ENCODE measurements at regions not wholly inside any gene's neighbourhood (a gene's known extent, or its start where the extent isn't known, plus 50 kb on each side); places are given as distances from the start of the nearest gene placed in this dataset.

DNA sequence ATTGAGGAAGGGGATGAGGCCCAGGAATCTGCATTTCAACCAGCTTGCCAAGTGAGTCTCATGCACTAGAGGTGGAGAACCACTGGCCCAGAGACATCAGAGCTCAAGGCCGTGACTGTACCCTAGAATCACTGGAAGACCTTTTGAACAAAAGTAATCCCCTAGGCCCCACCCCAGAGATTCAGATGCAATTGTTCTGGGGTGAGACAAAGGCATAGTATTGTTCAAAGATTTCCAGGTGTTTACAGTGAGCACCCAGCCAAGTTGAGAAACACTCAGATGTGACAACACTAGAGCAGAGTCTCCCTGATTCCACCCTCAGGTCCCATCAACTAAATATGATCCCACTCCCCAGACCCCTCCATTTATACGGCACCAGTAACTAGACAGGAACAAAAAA, 290.3 kb upstream of the TLE3 start:
- Histone ChIP-seq H3K36me3 (ENCODE audit: control insufficient read depth, insufficient read depth, low read length) (no peaks in the 10 kb centered on the region), H3K27ac (ENCODE audit: low read depth, low read length) (no peak overlapping the region), H3K27me3 (ENCODE audit: control insufficient read depth, insufficient read depth, low read length) (no peaks in the 10 kb centered on the region), H3K9me3 (ENCODE audit: control insufficient read depth, insufficient read depth, low read depth, low read length) (peaks cover 4% of the 10 kb centered on the region; the same call in 1 of the 2 replicates), H3K4me3 (ENCODE audit: low read depth, low read length) (no peak overlapping the region), H3K4me1 (ENCODE audit: control insufficient read depth, insufficient read depth, low read length) (peaks cover 8% of the 10 kb centered on the region), H3K9ac (ENCODE audit: low read length) (no peak overlapping the region)

DNA sequence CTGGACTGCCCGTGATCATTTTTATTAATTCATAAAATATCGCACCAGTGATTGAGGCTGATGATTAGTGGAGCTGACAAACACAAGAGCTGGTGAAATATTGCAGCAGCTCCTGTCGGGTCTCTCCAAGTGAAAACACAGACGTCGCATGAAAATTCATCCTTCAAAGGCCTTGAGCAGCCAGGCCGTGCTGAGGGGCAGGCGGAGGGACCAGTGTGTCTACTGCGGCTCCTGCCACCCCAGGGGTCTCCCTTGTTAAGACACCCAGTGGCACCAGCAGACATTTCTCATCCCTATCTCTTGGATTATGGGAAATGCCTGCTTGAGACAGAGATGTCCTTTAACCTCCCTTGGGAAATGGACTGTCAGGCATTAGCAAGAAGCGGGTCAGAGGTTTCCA, 289.4 kb upstream of the TLE3 start:
- no peak overlapping the region for H3K27ac ChIP-seq (ENCODE audit: low read depth, low read length)
- no peak overlapping the region for H3K9ac ChIP-seq (ENCODE audit: low read length)
- no peak overlapping the region for H3K4me3 ChIP-seq (ENCODE audit: low read depth, low read length)

DNA sequence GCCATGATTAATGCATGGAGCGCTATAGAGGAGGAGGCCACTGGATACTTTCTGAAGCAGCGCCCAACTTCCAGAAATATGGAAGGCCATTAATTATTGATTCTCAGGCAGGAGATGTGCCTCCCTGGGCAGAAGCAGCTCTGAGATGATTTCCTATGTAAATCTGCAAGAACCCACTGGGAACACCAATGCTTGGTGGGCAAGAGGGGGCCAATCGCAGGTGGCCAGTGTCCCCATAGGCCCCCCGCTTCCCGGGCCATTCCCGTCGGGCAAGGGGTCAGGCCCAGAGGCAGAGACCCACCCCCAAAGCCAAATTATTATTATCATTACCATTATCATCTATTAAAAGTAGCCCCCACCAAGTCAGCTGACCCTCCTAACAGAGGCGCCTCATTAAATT, 288.0 kb upstream of the TLE3 start:
- H3K36me3 ChIP-seq (ENCODE audit: control insufficient read depth, insufficient read depth, low read length), result no peaks in the 10 kb centered on the region
- no peak overlapping the region for H3K27ac ChIP-seq (ENCODE audit: low read depth, low read length)
- peaks cover 11% of the 10 kb centered on the region for H3K9me3 ChIP-seq (ENCODE audit: control insufficient read depth, insufficient read depth, low read depth, low read length)
- H3K27me3 ChIP-seq (ENCODE audit: control insufficient read depth, insufficient read depth, low read length), result no peaks in the 10 kb centered on the region
- H3K4me1 ChIP-seq (ENCODE audit: control insufficient read depth, insufficient read depth, low read length), result peaks cover 8% of the 10 kb centered on the region
- H3K9ac ChIP-seq (ENCODE audit: low read length), result no peak overlapping the region
- H3K4me3 ChIP-seq (ENCODE audit: low read depth, low read length), result no peak overlapping the region

More for the DNA sequence above, 289.4 kb upstream of the TLE3 start:
- H3K4me1 ChIP-seq (ENCODE audit: control insufficient read depth, insufficient read depth, low read length), result peaks cover 8% of the 10 kb centered on the region
- no peaks in the 10 kb centered on the region for H3K36me3 ChIP-seq (ENCODE audit: control insufficient read depth, insufficient read depth, low read length)
- peaks cover 7% of the 10 kb centered on the region for H3K9me3 ChIP-seq (ENCODE audit: control insufficient read depth, insufficient read depth, low read depth, low read length)
- no peaks in the 10 kb centered on the region for H3K27me3 ChIP-seq (ENCODE audit: control insufficient read depth, insufficient read depth, low read length)

DNA sequence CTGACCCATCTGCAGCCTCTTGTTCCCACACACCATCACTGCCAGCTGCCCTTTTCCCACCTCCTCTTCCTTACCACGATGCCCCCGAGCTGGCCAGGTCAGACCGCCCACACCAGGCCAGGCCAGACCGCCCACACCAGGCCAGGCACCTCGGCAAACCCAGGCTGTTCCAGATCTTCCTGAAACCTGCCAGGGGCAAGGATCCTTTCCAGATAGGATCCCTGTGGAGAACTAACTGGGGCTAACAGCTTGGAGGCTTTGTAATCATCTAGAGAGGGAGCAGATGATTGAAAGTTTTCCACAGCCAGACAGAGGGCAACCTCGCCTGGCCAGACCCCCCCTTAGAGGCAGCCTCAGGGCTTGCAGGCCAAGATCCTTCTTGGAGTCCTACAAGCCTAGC, 287.3 kb upstream of the TLE3 start:
- H3K27me3 ChIP-seq (ENCODE audit: control insufficient read depth, insufficient read depth, low read length), result no peaks in the 10 kb centered on the region
- peaks cover 8% of the 10 kb centered on the region for H3K4me1 ChIP-seq (ENCODE audit: control insufficient read depth, insufficient read depth, low read length)
- H3K9me3 ChIP-seq (ENCODE audit: control insufficient read depth, insufficient read depth, low read depth, low read length), result peaks cover 9% of the 10 kb centered on the region
- H3K27ac ChIP-seq (ENCODE audit: low read depth, low read length), result no peak overlapping the region
- no peak overlapping the region for H3K9ac ChIP-seq (ENCODE audit: low read length)
- H3K4me3 ChIP-seq (ENCODE audit: low read depth, low read length), result no peak overlapping the region
- no peaks in the 10 kb centered on the region for H3K36me3 ChIP-seq (ENCODE audit: control insufficient read depth, insufficient read depth, low read length)

DNA sequence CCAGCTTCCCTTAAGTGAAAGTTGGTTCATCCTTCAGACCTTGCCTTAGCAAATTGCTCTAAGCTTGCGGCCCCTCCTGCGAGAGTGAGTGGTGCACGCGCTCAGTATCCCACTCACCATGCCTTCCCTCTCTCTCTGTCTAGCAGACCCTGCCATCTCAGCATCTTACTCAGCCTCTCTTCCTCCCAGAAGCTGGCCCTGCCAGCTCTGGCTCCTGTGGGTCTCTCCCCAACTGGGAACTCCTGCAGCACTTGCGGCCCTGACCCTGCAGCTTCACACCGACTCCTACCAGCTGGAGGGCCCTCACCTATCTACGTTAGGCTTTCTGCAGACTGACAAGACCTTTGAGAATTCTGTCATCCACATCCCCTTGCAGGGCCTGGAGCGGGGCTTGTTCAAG, 286.1 kb upstream of the TLE3 start:
- no peaks in the 10 kb centered on the region for H3K36me3 ChIP-seq (ENCODE audit: control insufficient read depth, insufficient read depth, low read length)
- peaks cover 9% of the 10 kb centered on the region for H3K9me3 ChIP-seq (ENCODE audit: control insufficient read depth, insufficient read depth, low read depth, low read length)
- no peak overlapping the region for H3K4me3 ChIP-seq (ENCODE audit: low read depth, low read length)
- no peak overlapping the region for H3K27ac ChIP-seq (ENCODE audit: low read depth, low read length)
- H3K4me1 ChIP-seq (ENCODE audit: control insufficient read depth, insufficient read depth, low read length), result peaks cover 8% of the 10 kb centered on the region
- H3K9ac ChIP-seq (ENCODE audit: low read length), result no peak overlapping the region
- no peaks in the 10 kb centered on the region for H3K27me3 ChIP-seq (ENCODE audit: control insufficient read depth, insufficient read depth, low read length)

DNA sequence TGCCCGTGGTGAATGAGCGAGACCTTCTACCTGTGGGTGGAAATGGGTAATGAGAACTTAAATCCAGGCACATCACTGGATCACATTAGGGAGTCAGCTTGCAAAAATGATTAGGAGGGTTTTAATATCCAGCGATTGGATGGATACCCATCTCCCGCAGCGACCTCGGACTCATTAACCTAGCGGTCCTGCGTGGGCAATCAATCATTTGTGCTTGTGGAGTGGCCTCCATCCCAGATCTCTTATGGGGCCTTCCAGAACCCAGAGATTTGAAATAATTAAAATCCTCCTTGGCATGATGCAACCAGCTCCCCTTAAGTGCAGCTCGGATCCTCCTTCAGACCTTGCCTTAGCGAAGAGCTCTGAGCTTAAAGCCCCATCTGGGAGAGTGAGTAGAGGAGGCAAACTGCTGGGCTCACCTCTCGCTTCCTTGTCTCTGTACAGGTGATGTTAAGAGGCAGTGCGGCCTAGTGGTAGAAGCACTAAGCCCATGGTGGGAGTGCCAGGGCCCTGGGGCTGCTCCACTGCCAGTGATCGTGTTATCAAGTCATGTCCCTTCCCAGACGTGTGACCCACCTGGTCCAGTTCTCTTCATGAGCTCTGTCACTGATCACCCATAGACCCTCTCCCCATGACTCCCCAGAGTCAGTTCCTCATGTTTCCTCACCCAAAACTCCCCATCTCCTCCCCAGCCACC, 285.2 kb upstream of the TLE3 start:
- no peaks in the 10 kb centered on the region for H3K27me3 ChIP-seq (ENCODE audit: control insufficient read depth, insufficient read depth, low read length)
- no peak overlapping the region for H3K4me3 ChIP-seq (ENCODE audit: low read depth, low read length)
- H3K27ac ChIP-seq (ENCODE audit: low read depth, low read length), result no peak overlapping the region
- no peak overlapping the region for H3K9ac ChIP-seq (ENCODE audit: low read length)
- H3K4me1 ChIP-seq (ENCODE audit: control insufficient read depth, insufficient read depth, low read length), result peaks cover 17% of the 10 kb centered on the region
- H3K36me3 ChIP-seq (ENCODE audit: control insufficient read depth, insufficient read depth, low read length), result no peaks in the 10 kb centered on the region
- peaks cover 9% of the 10 kb centered on the region for H3K9me3 ChIP-seq (ENCODE audit: control insufficient read depth, insufficient read depth, low read depth, low read length)

DNA sequence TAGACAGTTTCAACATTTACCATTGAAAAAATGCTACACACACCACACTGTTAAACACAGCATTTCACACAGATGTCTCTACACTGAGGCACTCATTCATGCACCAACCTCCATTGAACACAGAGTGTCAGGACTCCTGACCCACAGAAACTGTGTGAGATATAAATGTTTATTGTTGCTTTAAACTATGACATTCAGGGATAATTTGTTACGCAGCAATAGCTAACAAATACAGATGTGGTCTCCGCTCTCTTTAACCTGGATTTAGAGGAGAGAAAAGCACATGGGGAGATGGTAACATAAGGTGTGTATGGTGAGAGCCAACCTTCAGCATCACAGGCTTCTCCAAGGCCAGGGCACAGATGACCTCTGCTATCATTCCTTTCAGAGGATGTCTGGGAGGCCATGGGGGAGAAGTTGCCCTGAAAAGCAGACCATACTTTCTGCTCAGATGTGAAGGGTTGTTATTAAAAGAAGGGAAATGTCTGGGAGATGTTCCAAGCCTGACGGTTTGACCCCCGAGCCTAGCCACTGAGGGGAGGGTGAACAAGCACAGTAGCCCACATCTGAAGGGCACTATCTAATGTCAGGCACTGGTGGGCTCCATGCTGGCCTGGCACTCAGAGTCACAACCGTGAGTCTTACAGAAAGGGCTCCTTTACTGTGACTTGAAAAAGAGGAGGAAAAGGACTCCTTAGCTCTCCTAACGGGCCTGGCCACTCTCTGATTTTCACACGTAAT, 284.5 kb upstream of the TLE3 start:
- Histone ChIP-seq H3K9me3 (ENCODE audit: control insufficient read depth, insufficient read depth, low read depth, low read length) (peaks cover 9% of the 10 kb centered on the region), H3K9ac (ENCODE audit: low read length) (no peak overlapping the region), H3K4me1 (ENCODE audit: control insufficient read depth, insufficient read depth, low read length) (peaks cover 25% of the 10 kb centered on the region), H3K36me3 (ENCODE audit: control insufficient read depth, insufficient read depth, low read length) (no peaks in the 10 kb centered on the region), H3K27me3 (ENCODE audit: control insufficient read depth, insufficient read depth, low read length) (no peaks in the 10 kb centered on the region), H3K4me3 (ENCODE audit: low read depth, low read length) (no peak overlapping the region), H3K27ac (ENCODE audit: low read depth, low read length) (no peak overlapping the region)

DNA sequence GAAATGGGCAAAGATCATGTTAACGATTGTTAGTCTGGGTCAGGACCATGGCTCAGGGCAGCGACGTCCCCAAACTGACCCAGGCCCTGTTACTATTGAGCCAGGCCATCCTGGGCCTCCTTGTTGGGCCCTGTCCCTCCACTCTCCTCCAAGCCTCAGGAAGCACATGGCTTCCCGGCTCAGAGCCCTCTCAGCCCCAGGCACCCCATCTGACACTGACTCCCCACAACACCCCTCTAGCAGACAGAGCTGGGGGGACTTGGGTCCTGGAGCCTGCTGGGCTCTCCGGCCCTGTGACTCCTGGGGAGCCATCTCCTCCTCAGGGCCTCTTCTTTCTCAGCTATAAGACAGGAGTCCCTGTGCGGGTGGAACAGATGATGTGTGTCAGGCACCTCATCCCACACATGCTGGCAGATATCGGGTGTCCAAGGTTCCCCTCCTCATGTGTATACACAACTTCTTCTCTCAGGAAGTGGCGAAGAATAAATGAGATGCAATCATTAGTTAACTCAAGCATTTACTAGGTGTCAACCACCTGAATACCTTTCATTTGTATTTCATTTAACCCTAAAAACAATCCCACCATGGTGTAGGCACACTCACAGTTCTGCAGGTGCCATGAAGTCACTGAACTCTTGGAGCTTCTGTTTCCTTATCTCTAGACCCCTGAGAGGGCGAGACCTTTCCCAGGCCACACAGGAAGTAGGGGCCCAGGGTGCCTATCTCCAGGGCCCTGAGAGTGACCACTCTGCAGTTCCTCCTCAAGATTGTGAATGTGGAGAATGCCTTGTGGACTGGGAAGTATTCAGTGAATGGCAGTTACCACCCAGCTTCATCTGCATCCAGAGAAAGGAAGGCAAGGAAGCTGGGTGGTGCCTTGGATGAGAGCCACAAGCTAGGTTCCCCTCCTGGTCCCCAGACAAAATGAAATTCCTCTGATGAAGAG, 282.5 kb upstream of the TLE3 start:
- Histone ChIP-seq H3K9me3 (ENCODE audit: control insufficient read depth, insufficient read depth, low read depth, low read length) (peaks cover 9% of the 10 kb centered on the region), H3K36me3 (ENCODE audit: control insufficient read depth, insufficient read depth, low read length) (no peaks in the 10 kb centered on the region), H3K27ac (ENCODE audit: low read depth, low read length) (no peak overlapping the region), H3K4me1 (ENCODE audit: control insufficient read depth, insufficient read depth, low read length) (peaks cover 27% of the 10 kb centered on the region; the same call in 1 of the 2 replicates), H3K4me3 (ENCODE audit: low read depth, low read length) (no peak overlapping the region), H3K9ac (ENCODE audit: low read length) (no peak overlapping the region), H3K27me3 (ENCODE audit: control insufficient read depth, insufficient read depth, low read length) (no peaks in the 10 kb centered on the region)

DNA sequence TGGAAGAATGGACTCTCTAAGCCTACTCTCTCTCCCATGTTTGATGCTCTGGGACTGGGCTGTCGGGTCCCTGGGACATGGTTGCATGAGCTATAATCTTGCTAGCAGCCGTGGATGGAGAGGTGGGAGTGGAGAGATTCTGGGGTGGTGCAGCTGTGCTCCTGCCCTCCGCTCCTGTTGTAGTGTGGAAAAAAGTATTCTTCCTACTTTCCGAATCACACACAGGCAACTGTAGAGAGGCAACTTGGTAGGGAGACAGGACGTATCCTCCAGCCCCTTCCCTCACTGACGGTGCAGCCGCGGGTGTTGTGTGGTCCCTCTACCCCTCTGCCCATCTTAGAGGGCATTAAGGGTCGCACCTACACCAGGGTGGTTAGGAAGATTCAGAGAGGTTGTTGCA, 281.4 kb upstream of the TLE3 start:
- Histone ChIP-seq H3K36me3 (ENCODE audit: control insufficient read depth, insufficient read depth, low read length) (no peaks in the 10 kb centered on the region), H3K4me3 (ENCODE audit: low read depth, low read length) (no peak overlapping the region), H3K27me3 (ENCODE audit: control insufficient read depth, insufficient read depth, low read length) (no peaks in the 10 kb centered on the region), H3K4me1 (ENCODE audit: control insufficient read depth, insufficient read depth, low read length) (peaks cover 30% of the 10 kb centered on the region; the same call in 1 of the 2 replicates), H3K9me3 (ENCODE audit: control insufficient read depth, insufficient read depth, low read depth, low read length) (peaks cover 9% of the 10 kb centered on the region), H3K9ac (ENCODE audit: low read length) (no peak overlapping the region), H3K27ac (ENCODE audit: low read depth, low read length) (no peak overlapping the region)

DNA sequence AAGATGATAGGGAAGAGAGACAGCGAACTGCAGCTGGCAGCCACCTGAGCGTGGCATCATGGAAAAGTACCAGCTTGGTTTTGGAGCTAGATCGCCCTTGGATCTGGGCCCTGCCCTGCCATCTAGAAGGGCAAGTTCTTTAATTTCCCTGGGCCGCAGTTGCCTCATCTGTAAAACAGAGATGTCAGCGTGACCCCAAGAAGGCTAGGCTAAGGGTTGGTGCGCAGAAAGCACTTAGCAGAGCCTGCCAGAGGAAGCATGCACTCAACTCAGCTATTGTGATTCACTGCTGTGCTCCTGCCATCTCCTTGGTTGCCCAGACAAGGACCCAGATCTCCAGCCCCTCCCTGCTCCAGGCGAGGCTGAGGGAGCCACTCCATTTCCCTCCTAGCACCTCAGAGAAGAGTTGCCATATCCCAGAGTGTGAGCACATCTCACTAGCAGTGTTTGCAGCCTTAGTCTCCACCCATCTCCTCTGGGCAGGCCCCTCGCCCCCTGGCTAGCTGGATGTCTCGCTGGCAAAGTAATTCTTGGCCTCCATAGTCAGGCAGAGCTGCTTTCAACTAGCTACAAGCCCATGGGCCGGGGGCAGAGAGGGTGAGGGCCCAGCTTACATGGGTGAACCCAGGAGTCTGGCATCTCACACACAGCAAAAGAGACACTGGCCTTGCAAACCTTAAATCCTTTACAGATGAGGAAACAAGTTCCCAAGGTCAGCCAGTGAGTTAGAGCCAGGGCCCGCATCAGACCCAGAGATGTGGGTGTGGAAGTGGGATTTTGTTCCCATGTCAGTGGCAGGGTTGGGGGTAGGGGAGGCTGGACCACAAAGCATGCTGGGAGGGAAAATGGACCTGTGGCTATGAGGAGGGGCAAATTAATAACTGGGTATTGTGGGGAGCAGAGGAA, 280.7 kb upstream of the TLE3 start:
- H3K9me3 ChIP-seq (ENCODE audit: control insufficient read depth, insufficient read depth, low read depth, low read length), result peaks cover 9% of the 10 kb centered on the region
- H3K27me3 ChIP-seq (ENCODE audit: control insufficient read depth, insufficient read depth, low read length), result no peaks in the 10 kb centered on the region
- H3K27ac ChIP-seq (ENCODE audit: low read depth, low read length), result no peak overlapping the region
- H3K36me3 ChIP-seq (ENCODE audit: control insufficient read depth, insufficient read depth, low read length), result no peaks in the 10 kb centered on the region
- peaks cover 30% of the 10 kb centered on the region; the same call in 1 of the 2 replicates for H3K4me1 ChIP-seq (ENCODE audit: control insufficient read depth, insufficient read depth, low read length)
- no peak overlapping the region for H3K9ac ChIP-seq (ENCODE audit: low read length)
- no peak overlapping the region for H3K4me3 ChIP-seq (ENCODE audit: low read depth, low read length)
